ENCODE measurements at regions not wholly inside any gene's neighbourhood (a gene's known extent, or its start where the extent isn't known, plus 50 kb on each side); places are given as distances from the start of the nearest gene placed in this dataset.

DNA sequence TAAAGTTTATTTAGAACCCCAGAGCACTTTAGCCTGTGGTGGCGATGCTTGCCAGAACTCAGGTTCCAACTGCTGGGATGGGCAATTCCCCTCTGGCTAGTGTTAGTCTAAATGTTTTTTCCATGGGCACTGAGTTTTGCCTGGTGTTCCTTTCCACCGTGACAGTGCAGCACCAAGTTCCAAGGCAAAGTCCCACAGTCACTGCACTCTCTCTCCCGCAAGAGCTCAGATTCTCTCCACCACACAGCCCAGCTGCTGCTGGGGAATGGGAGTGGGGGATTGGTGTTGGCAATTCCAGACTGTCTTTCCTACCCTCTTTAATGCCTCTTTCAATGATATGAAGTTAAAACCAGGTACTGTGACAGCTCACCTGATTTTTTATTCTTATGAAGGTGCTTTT lies 247.6 kb downstream of the ALDH8A1 start:
- no peaks in the 10 kb centered on the region for H3K27me3 ChIP-seq
- H3K36me3 ChIP-seq, result no peaks in the 10 kb centered on the region
- no peak for DNase-seq
- H3K4me1 ChIP-seq, result peaks cover 4 to 6% of the 10 kb centered on the region in 2 donors
- TF ChIP-seq, protein P1, sequence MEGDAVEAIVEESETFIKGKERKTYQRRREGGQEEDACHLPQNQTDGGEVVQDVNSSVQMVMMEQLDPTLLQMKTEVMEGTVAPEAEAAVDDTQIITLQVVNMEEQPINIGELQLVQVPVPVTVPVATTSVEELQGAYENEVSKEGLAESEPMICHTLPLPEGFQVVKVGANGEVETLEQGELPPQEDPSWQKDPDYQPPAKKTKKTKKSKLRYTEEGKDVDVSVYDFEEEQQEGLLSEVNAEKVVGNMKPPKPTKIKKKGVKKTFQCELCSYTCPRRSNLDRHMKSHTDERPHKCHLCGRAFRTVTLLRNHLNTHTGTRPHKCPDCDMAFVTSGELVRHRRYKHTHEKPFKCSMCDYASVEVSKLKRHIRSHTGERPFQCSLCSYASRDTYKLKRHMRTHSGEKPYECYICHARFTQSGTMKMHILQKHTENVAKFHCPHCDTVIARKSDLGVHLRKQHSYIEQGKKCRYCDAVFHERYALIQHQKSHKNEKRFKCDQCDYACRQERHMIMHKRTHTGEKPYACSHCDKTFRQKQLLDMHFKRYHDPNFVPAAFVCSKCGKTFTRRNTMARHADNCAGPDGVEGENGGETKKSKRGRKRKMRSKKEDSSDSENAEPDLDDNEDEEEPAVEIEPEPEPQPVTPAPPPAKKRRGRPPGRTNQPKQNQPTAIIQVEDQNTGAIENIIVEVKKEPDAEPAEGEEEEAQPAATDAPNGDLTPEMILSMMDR (IDR thresholded peaks at IDR 0.05), result no peak
- no peak for TF ChIP-seq POLR2A (IDR thresholded peaks at IDR 0.05)
- H3K4me3 ChIP-seq (replicated peaks in 1 of 3), result no peak overlapping the region
- H3K27ac ChIP-seq, result no peak overlapping the region
- 90 to 92% methylated on average over 3 of the region's 3 CpGs for WGBS, 2 donors
- intact Hi-C loops (cut with DNase I), result no loop called here
- H3K9me3 ChIP-seq, result no peaks in the 10 kb centered on the region

DNA sequence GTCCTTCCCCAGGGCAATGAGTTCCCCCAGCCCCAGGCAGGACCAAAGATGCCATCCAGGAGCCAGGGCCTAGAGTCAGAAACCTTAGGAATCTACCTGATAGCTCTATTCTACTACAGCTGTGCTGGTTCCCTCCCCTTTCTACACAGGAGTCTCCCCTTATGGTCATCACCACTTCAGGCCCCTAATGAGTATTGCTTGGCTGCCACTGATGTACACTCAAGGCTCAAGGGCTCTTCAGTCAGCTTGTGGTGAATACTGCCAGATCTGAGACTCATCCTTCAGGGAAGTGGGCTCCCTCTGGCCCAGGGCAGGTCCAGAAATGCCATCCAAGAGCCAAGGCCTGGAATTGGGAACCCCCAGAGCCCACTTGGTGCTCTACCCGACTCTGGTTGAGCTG lies 248.6 kb downstream of the ALDH8A1 start:
- DNase-seq, result peak; percentile 40 to 54
- Histone ChIP-seq H3K9me3 (no peaks in the 10 kb centered on the region), H3K4me3 (replicated peaks in 1 of 3) (no peak overlapping the region), H3K27ac (no peak overlapping the region), H3K4me1 (no peaks in the 10 kb centered on the region), H3K36me3 (no peaks in the 10 kb centered on the region), H3K27me3 (no peaks in the 10 kb centered on the region)
- intact Hi-C loops (cut with DNase I), result no loop called here
- TF ChIP-seq, protein P1 (IDR thresholded peaks at IDR 0.05), result no peak
- no peak for TF ChIP-seq POLR2A (IDR thresholded peaks at IDR 0.05)
- WGBS, 2 donors, result 58 to 63% methylated on average over 1 of the region's 1 CpG

DNA sequence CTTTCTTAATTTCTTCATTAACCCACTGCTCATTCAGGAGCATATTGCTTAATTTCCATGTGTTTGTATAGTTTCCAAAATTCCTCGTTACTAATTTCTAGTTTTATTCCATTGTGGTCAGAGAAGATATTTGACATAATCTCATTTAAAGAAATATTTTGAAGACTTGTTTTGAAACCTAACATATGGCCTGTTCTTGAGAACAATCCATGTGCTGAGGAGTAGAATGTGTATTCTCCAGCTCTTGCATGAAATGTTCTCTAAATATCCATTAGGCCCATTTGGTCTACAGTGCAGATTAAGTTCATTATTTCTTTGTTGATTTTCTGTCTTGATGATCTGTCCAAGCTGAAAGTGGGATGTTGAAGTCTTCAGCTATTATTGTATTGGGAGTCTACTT lies 251.7 kb downstream of the ALDH8A1 start:
- no peak for TF ChIP-seq POLR2A (IDR thresholded peaks at IDR 0.05)
- TF ChIP-seq, protein P1 (IDR thresholded peaks at IDR 0.05), result no peak
- 90 to 91% methylated on average over 1 of the region's 1 CpG for WGBS, 2 donors

DNA sequence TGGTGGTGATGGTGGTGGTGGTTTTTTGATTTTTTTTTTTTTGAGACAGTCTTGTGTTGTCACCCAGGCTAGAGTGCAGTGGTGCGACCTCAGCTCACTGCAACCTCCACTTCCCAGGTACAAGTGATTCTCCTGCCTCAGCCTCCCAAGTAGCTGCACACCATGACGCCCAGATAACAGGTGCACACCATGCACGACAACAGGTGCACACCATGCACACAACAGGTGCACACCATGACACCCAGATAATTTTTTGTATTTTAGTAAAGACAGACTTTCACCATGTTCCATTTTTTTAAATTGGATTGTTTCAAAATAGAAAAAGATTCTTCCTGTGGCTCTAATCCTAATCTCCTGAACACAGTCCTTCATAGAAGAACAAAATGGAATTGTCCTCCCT lies 257.9 kb downstream of the ALDH8A1 start:
- DNase-seq, result no peak

More for the DNA sequence above, 251.7 kb downstream of the ALDH8A1 start:
- H3K4me3 ChIP-seq (replicated peaks in 1 of 3), result no peak overlapping the region
- H3K27me3 ChIP-seq, result no peaks in the 10 kb centered on the region
- intact Hi-C loops (cut with DNase I), result no loop called here
- no peaks in the 10 kb centered on the region for H3K4me1 ChIP-seq
- no peak for DNase-seq
- no peaks in the 10 kb centered on the region for H3K9me3 ChIP-seq
- no peak overlapping the region for H3K27ac ChIP-seq
- no peaks in the 10 kb centered on the region for H3K36me3 ChIP-seq

DNA sequence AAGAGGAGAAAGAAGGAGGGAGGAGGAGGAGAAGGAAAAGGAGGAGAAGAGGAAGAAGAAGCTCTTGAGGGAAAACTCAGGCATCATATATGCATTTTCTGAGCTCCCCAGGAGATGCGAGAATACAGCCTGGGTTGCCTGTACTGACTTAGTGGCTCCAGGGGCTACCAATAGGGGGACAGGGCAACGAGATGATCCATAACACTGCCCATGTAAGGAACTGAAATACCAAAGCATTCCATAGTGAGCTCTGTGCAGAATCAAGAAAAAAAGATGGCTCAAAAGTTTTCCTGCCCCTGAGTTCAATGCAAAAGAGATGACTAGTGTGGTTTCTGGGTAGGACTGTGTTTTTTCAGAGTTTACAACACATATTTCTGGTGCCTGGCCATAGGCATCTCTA lies 258.7 kb downstream of the ALDH8A1 start:
- no peak for DNase-seq
- no peaks in the 10 kb centered on the region for H3K36me3 ChIP-seq
- H3K27ac ChIP-seq, result no peak overlapping the region
- intact Hi-C loops (cut with DNase I), result no loop called here
- no peak for TF ChIP-seq POLR2A (IDR thresholded peaks at IDR 0.05)
- TF ChIP-seq, protein P1 (IDR thresholded peaks at IDR 0.05), result no peak
- H3K4me1 ChIP-seq, result peaks cover 0 to 3% of the 10 kb centered on the region in 2 donors
- no peaks in the 10 kb centered on the region for H3K9me3 ChIP-seq
- H3K4me3 ChIP-seq (replicated peaks in 1 of 3), result no peak overlapping the region
- 75 to 76% methylated on average over 2 of the region's 2 CpGs for WGBS, 2 donors
- no peaks in the 10 kb centered on the region for H3K27me3 ChIP-seq

More for the DNA sequence above, 257.9 kb downstream of the ALDH8A1 start:
- intact Hi-C loops (cut with DNase I), result no loop called here
- TF ChIP-seq POLR2A (IDR thresholded peaks at IDR 0.05), result no peak
- TF ChIP-seq, protein P1 (IDR thresholded peaks at IDR 0.05), result no peak
- H3K4me3 ChIP-seq (replicated peaks in 1 of 3), result no peak overlapping the region
- H3K9me3 ChIP-seq, result no peaks in the 10 kb centered on the region
- no peak overlapping the region for H3K27ac ChIP-seq
- H3K27me3 ChIP-seq, result no peaks in the 10 kb centered on the region
- 92 to 93% methylated on average over 3 of the region's 3 CpGs for WGBS, 2 donors
- H3K4me1 ChIP-seq, result peaks cover 0 to 3% of the 10 kb centered on the region in 2 donors
- H3K36me3 ChIP-seq, result no peaks in the 10 kb centered on the region
